ENCODE measurements at regions not wholly inside any gene's neighbourhood (a gene's known extent, or its start where the extent isn't known, plus 50 kb on each side); places are given as distances from the start of the nearest gene placed in this dataset.

GRCh38 chr3:117235304-117235703 lies 525.7 kb downstream of the TUSC7 start:
- Histone ChIP-seq H3K9ac (no peak overlapping the region), H3K4me1 (ENCODE audit: low read depth, poor library complexity, severe bottlenecking) (no peaks in the 10 kb centered on the region), H3K4me3 (IDR thresholded peaks at IDR 0.05; ENCODE audit: insufficient read depth, low read depth, low read length) (no peak overlapping the region), H3K27ac (no peak overlapping the region), H2AFZ (ENCODE audit: low read depth) (no peak overlapping the region), H3K36me3 (ENCODE audit: insufficient read depth) (no peaks in the 10 kb centered on the region), H3K79me2 (ENCODE audit: insufficient read depth, low read depth) (no peaks in the 10 kb centered on the region), H4K20me1 (ENCODE audit: insufficient read depth) (no peaks in the 10 kb centered on the region), H3K27me3 (ENCODE audit: insufficient read depth, low read depth) (no peaks in the 10 kb centered on the region), H3K4me2 (no peak overlapping the region)
- TF ChIP-seq CTCF (conservative IDR thresholded peaks at IDR 0.05; ENCODE audit: low read depth, low read length) = no peak

- H2AFZ ChIP-seq (ENCODE audit: low read depth) = no peak overlapping the region
- H3K4me2 ChIP-seq = no peak overlapping the region
- TF ChIP-seq CTCF (conservative IDR thresholded peaks at IDR 0.05; ENCODE audit: low read depth, low read length) = no peak
- H4K20me1 ChIP-seq (ENCODE audit: insufficient read depth) = no peaks in the 10 kb centered on the region
- no peak overlapping the region for H3K27ac ChIP-seq
- H3K9ac ChIP-seq = no peak overlapping the region
- no peaks in the 10 kb centered on the region for H3K4me1 ChIP-seq (ENCODE audit: low read depth, poor library complexity, severe bottlenecking)
- no peaks in the 10 kb centered on the region for H3K36me3 ChIP-seq (ENCODE audit: insufficient read depth)
- H3K27me3 ChIP-seq (ENCODE audit: insufficient read depth, low read depth) = no peaks in the 10 kb centered on the region
- no peak overlapping the region for H3K4me3 ChIP-seq (IDR thresholded peaks at IDR 0.05; ENCODE audit: insufficient read depth, low read depth, low read length)
- H3K79me2 ChIP-seq (ENCODE audit: insufficient read depth, low read depth) = no peaks in the 10 kb centered on the region
These were observed 529.2 kb downstream of the TUSC7 start for GRCh38 chr3:117238806-117239205.

GRCh38 chr3:117243657-117244056 lies 534.1 kb downstream of the TUSC7 start:
- H3K36me3 ChIP-seq (ENCODE audit: insufficient read depth) = no peaks in the 10 kb centered on the region
- H3K27ac ChIP-seq = no peak overlapping the region
- no peak overlapping the region for H2AFZ ChIP-seq (ENCODE audit: low read depth)
- no peak for TF ChIP-seq CTCF (conservative IDR thresholded peaks at IDR 0.05; ENCODE audit: low read depth, low read length)
- H3K9ac ChIP-seq = no peak overlapping the region
- no peaks in the 10 kb centered on the region for H3K79me2 ChIP-seq (ENCODE audit: insufficient read depth, low read depth)
- no peak overlapping the region for H3K4me3 ChIP-seq (IDR thresholded peaks at IDR 0.05; ENCODE audit: insufficient read depth, low read depth, low read length)
- no peaks in the 10 kb centered on the region for H3K27me3 ChIP-seq (ENCODE audit: insufficient read depth, low read depth)
- H4K20me1 ChIP-seq (ENCODE audit: insufficient read depth) = no peaks in the 10 kb centered on the region
- H3K4me1 ChIP-seq (ENCODE audit: low read depth, poor library complexity, severe bottlenecking) = no peaks in the 10 kb centered on the region
- no peak overlapping the region for H3K4me2 ChIP-seq

- TF ChIP-seq CTCF (conservative IDR thresholded peaks at IDR 0.05; ENCODE audit: low read depth, low read length) = no peak
- Histone ChIP-seq H3K9ac (no peak overlapping the region), H3K27me3 (ENCODE audit: insufficient read depth, low read depth) (no peaks in the 10 kb centered on the region), H3K4me3 (IDR thresholded peaks at IDR 0.05; ENCODE audit: insufficient read depth, low read depth, low read length) (no peak overlapping the region), H3K79me2 (ENCODE audit: insufficient read depth, low read depth) (no peaks in the 10 kb centered on the region), H3K4me1 (ENCODE audit: low read depth, poor library complexity, severe bottlenecking) (no peaks in the 10 kb centered on the region), H3K36me3 (ENCODE audit: insufficient read depth) (no peaks in the 10 kb centered on the region), H2AFZ (ENCODE audit: low read depth) (no peak overlapping the region), H3K27ac (no peak overlapping the region), H3K4me2 (no peak overlapping the region), H4K20me1 (ENCODE audit: insufficient read depth) (no peaks in the 10 kb centered on the region)
These were observed 537.4 kb downstream of the TUSC7 start for GRCh38 chr3:117246771-117247555.

All from KMS-11 (cell line).